HUES48 (cell line): ENCODE measurements at regions not wholly inside any gene's neighbourhood (a gene's known extent, or its start where the extent isn't known, plus 50 kb on each side); places are given as distances from the start of the nearest gene placed in this dataset.
"Not testable (repeated sequence)": the region's sequence is repeated elsewhere in the genome, so short reads cannot be mapped to it uniquely, and the experiment has no call there.

Experiments used
- H3K27ac ChIP-seq: one replicate; pipeline ENCODE4 v1.7.0; 2013; ENCODE audit warnings: low read depth, low read length, inconsistent platforms
- H3K27me3 ChIP-seq: 2 replicates; pipeline ENCODE4 v1.6.1; 2013; ENCODE audit warnings: mild to moderate bottlenecking, low read length; ENCODE audit not compliant: control insufficient read depth, insufficient read depth
- H3K36me3 ChIP-seq: 2 replicates; pipeline ENCODE4 v1.6.1; 2013; ENCODE audit warnings: low read length; ENCODE audit not compliant: control insufficient read depth, insufficient read depth
- H3K4me1 ChIP-seq: 2 replicates; pipeline ENCODE4 v1.6.1; 2013; ENCODE audit warnings: mild to moderate bottlenecking, low read length; ENCODE audit not compliant: control insufficient read depth, insufficient read depth
- H3K4me3 ChIP-seq: 2 replicates; pipeline ENCODE4 v1.5.1; 2013; ENCODE audit warnings: mild to moderate bottlenecking, low read depth, low read length
- H3K9ac ChIP-seq: 2 replicates; pipeline ENCODE4 v1.6.1; 2013; ENCODE audit warnings: mild to moderate bottlenecking, low read depth, low read length, moderate library complexity
- H3K9me3 ChIP-seq: 2 replicates; pipeline ENCODE4 v1.6.1; 2013; ENCODE audit warnings: low read length; ENCODE audit not compliant: control insufficient read depth, insufficient read depth

- no peak overlapping the region for H3K27ac ChIP-seq
- peaks cover 20% of the 10 kb centered on the region for H3K4me1 ChIP-seq
- no peaks in the 10 kb centered on the region for H3K9me3 ChIP-seq
- no peaks in the 10 kb centered on the region for H3K27me3 ChIP-seq
- no peak overlapping the region for H3K4me3 ChIP-seq
- no peaks in the 10 kb centered on the region for H3K36me3 ChIP-seq
- H3K9ac ChIP-seq, result no peak overlapping the region
Observed at GRCh38 chr6:112911959-112912358, 564.8 kb downstream of the RFPL4B start.

DNA sequence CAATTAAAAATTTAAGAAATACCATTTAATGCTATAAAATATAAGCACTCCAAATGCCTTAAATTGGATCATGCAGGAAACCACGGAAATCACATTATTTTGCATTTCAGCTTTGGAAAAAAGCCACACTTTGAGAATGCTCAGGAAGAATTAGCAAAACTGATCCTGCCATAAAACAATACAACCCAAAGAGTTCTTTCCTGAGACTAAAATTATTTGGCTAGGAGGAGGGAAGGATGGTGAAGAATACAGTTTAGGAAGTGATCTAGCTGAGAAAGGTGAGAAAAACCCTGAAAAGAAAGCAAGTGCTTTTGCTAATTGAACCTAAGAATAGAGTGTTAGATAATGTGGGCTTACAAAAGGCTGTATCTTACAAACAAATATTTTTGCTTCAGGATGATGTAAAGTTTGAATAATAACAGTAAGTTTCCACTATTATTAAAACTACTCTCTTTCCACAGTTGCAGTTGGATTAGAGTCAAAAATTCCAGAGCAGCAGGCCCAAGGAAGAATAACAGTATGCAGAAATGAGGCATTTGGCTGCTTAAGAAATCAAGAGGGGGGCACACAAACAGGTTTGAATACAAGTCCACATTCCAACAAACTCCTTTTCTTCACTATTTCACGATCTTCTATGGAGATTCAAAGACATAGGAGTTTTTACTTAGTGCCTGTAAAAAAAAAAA, 565.4 kb downstream of the RFPL4B start:
- H3K4me3 ChIP-seq, result no peak overlapping the region
- no peaks in the 10 kb centered on the region for H3K36me3 ChIP-seq
- H3K4me1 ChIP-seq, result peaks cover 20% of the 10 kb centered on the region
- H3K27me3 ChIP-seq, result no peaks in the 10 kb centered on the region
- peak overlapping the region; percentile 63 for H3K27ac ChIP-seq
- no peak overlapping the region for H3K9ac ChIP-seq
- no peaks in the 10 kb centered on the region for H3K9me3 ChIP-seq

DNA sequence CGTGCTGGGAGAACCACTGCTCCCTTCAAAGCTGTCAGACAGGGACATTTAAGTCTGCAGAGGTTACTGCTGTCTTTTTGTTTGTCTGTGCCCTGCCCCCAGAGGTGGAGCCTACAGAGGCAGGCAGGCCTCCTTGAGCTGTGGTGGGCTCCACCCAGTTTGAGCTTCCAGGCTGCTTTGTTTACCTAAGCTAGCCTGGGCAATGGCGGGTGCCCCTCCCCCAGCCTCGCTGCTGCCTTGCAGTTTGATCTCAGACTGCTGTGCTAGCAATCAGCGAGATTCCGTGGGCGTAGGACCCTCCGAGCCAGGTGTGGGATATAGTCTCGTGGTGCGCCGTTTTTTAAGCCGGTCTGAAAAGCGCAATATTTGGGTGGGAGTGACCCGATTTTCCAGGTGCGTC, 572.6 kb downstream of the RFPL4B start:
- H3K36me3 ChIP-seq, H3K9me3 ChIP-seq, H3K9ac ChIP-seq, H3K27me3 ChIP-seq, H3K4me1 ChIP-seq, H3K27ac ChIP-seq: not testable (repeated sequence)
- H3K4me3 ChIP-seq, result peak overlapping the region; percentile 35; the same call in 1 of the 2 replicates

DNA sequence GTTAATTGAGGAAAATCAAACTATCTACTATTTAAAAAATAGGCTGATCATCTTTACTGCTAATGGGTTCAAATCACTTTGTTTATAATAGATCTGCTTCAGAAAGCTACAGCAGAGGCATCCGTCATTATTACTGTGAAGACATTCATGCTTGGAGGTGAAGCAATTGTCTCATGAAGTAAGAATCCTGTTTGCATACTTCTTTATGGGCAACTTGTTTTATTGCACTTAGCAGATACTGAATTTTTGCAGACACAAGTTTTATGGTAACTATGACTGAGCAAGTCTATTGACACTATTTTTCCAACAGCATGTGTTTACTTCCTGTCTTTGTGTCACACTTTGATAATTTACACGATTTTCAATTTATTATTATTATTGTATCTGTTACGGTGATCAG, 573.9 kb downstream of the RFPL4B start:
- no peak overlapping the region for H3K27ac ChIP-seq
- no peaks in the 10 kb centered on the region for H3K27me3 ChIP-seq
- 0 out of 2 replicates have a peak, but pooled peaks cover 8% of the 10 kb centered on the region for H3K4me1 ChIP-seq
- H3K9ac ChIP-seq, result no peak overlapping the region
- H3K4me3 ChIP-seq, result no peak overlapping the region
- H3K36me3 ChIP-seq, result no peaks in the 10 kb centered on the region
- H3K9me3 ChIP-seq, result no peaks in the 10 kb centered on the region; the same call in 1 of the 2 replicates

GRCh38 chr6:112923940-112924587, 576.9 kb downstream of the RFPL4B start:
- Histone ChIP-seq H3K4me3 (no peak overlapping the region), H3K9ac (no peak overlapping the region), H3K9me3 (no peaks in the 10 kb centered on the region; the same call in 1 of the 2 replicates), H3K27ac (no peak overlapping the region), H3K4me1 (peaks cover 11% of the 10 kb centered on the region; the same call in 1 of the 2 replicates), H3K27me3 (no peaks in the 10 kb centered on the region), H3K36me3 (no peaks in the 10 kb centered on the region)

GRCh38 chr6:112925702-112926101, 578.6 kb downstream of the RFPL4B start:
- no peaks in the 10 kb centered on the region for H3K27me3 ChIP-seq
- H3K27ac ChIP-seq, result no peak overlapping the region
- H3K9me3 ChIP-seq, result no peaks in the 10 kb centered on the region; the same call in 1 of the 2 replicates
- H3K4me1 ChIP-seq, result peaks cover 18% of the 10 kb centered on the region
- H3K36me3 ChIP-seq, result no peaks in the 10 kb centered on the region
- no peak overlapping the region for H3K4me3 ChIP-seq
- H3K9ac ChIP-seq, result no peak overlapping the region

DNA sequence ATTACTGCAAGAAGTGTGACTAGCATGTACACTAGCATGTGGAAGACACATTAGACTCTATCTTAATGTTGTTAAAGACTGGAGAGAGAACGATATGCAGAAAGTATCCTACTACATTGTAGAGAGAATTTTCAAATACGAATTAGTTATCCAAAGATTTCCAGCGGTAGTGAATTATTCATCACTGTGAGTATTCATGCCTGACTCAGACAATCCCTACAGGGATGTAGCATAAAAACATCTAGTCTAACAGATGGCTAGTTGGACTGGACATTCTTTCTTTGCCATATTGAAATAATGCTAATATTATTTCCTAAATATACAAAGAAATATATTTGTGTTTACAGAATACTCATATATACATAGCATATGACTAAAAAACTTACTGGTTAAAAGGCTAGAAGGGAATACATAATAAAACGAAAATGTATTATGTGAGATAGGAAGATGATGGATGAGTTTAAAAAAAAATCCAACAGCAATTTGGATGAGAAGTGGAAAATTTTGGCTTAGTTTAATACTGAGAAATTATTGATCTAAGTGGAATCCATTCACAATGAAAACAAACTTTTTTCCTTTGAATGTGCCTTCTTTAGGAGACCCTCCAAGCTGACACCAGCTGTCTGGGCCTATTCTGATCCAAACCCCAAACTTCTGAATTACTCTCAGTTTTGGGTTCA, 580.7 kb downstream of the RFPL4B start:
- no peak overlapping the region for H3K27ac ChIP-seq
- H3K4me1 ChIP-seq, result peaks cover 13% of the 10 kb centered on the region
- no peak overlapping the region for H3K9ac ChIP-seq
- no peaks in the 10 kb centered on the region for H3K36me3 ChIP-seq
- no peaks in the 10 kb centered on the region for H3K27me3 ChIP-seq
- no peak overlapping the region for H3K4me3 ChIP-seq
- H3K9me3 ChIP-seq, result no peaks in the 10 kb centered on the region; the same call in 1 of the 2 replicates

DNA sequence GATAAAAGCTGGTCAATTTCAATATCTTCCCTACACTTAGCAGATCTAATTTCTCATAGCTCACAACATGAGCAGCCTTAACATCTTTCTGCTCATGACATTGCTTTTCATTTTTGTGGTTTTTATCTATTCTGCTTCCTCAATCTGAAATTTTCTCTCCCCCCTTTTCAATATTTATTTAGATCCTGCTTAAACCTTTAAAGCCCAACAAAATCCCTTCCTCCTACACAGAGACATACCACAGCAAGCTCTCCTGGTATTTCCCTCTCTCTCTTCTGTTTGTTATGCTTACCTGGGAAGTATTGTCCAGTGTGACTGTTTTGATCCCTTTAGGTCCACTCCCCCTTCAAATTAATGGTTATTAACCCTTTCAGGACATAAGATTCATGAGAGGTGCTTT, 582.5 kb downstream of the RFPL4B start:
- no peaks in the 10 kb centered on the region for H3K36me3 ChIP-seq

GRCh38 chr6:112931832-112932231, 584.7 kb downstream of the RFPL4B start:
- Histone ChIP-seq H3K27me3 (no peaks in the 10 kb centered on the region), H3K27ac (no peak overlapping the region), H3K4me1 (peaks cover 23% of the 10 kb centered on the region), H3K4me3 (no peak overlapping the region), H3K9me3 (no peaks in the 10 kb centered on the region), H3K9ac (no peak overlapping the region), H3K36me3 (no peaks in the 10 kb centered on the region)

More for the DNA sequence above, 582.5 kb downstream of the RFPL4B start:
- peaks cover 17% of the 10 kb centered on the region for H3K4me1 ChIP-seq
- no peak overlapping the region for H3K4me3 ChIP-seq
- H3K9ac ChIP-seq, result no peak overlapping the region
- no peaks in the 10 kb centered on the region; the same call in 1 of the 2 replicates for H3K9me3 ChIP-seq
- H3K27me3 ChIP-seq, result no peaks in the 10 kb centered on the region
- peak overlapping the region; percentile 14 for H3K27ac ChIP-seq

DNA sequence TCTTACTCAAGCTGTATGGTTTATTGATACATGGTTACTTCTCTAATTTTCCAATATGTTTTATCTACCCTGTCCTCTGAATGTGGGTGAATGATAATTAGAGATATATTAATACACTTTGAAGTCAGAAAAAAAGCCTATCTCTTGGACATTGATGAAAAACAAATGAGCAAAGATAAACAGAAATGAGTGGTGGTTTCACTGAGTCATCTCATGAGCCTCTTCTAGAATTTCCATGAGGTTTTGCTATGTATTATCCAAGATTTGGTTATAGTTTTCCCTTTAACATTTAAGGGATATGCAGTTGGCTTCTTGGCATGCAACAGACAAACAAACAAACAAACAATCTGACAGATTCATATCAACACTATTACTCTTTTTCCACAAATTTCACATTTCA, 586.8 kb downstream of the RFPL4B start:
- H3K9ac ChIP-seq, result no peak overlapping the region
- H3K9me3 ChIP-seq, result no peaks in the 10 kb centered on the region
- no peak overlapping the region for H3K4me3 ChIP-seq
- no peaks in the 10 kb centered on the region for H3K36me3 ChIP-seq
- H3K4me1 ChIP-seq, result peaks cover 21% of the 10 kb centered on the region
- H3K27me3 ChIP-seq, result no peaks in the 10 kb centered on the region
- no peak overlapping the region for H3K27ac ChIP-seq
